Activated T-helper 1 cell treated with anti-CD3 and anti-CD28 coated beads, Interleukin-2, amount 50 U/mL, for 16 hours (primary cell): ENCODE measurements at regions not wholly inside any gene's neighbourhood (a gene's known extent, or its start where the extent isn't known, plus 50 kb on each side); places are given as distances from the start of the nearest gene placed in this dataset.

Experiments used
- DNase-seq, 2 donors: peaks; one replicate each; pipeline ENCODE4 v3.0.0-alpha.2; 2020; ENCODE audit warnings: low read depth in 1 of 2, low spot score in 1 of 2

DNA sequence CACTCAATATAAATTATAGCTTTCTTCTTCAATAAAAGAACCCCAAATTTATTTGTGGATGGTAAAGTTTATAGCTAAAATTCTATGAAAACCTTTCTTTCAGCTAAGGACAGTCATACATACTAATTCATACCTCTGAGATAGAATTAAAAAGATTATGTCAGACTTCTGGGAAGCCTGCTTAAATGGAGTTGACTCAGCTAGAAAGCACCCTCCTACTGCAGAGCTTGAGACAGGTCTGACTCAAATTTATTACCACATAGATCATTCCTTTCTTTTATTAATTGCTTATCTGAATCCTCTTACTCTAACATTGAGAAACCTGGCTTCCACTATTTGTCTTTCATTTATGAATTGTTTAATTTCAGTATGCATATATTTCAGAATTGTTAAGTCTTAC, 1007.0 kb upstream of the LRFN5 start:
- DNase-seq: no peak

DNA sequence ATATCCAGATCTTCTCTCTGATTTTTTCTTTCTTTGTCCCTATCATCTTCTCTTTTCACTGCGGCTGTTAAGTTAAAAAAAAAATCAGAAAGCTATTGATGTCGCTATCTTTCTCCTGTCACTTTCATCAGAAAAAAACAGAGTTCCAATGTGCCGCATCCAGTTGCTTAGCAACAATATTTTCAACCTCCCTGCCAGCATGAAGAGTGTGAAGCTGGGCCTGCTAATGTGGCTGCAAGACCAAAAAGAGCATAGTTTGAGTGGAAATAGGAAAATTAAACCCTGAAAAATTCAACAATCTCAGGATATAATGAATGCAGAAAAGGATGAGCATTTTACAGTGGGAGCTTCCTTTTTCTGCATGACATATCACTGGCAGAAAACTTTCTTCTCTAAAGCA, 1025.4 kb upstream of the LRFN5 start:
- no peak for DNase-seq

- DNase-seq: no peak
Measured at GRCh38 chr14:40576880-40577478, 1029.7 kb upstream of the LRFN5 start.

GRCh38 chr14:40574780-40575179, 1031.9 kb upstream of the LRFN5 start:
- no peak for DNase-seq

DNA sequence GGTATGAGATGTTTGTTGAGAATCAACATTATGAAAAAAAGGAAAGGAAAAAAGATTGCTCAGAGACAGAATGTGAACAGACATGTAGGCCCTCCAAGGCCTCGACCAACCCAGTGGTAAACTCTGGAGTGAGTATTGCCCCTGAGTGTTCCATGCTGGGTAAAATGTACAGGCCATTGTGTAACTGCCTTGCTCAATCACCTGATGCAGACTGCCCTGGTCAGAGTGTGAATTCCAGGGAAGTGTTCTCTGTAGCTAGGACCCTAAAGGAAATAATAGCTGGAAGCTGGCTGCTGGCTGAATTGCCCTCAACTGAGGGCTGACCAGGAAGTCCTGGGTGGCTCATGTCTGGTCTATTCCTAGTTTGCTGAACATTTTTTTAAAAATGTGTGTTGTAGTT, 1081.4 kb upstream of the LRFN5 start:
- DNase-seq: no peak

- DNase-seq: no peak
Measured at GRCh38 chr14:40523123-40523522, 1083.6 kb upstream of the LRFN5 start.

DNA sequence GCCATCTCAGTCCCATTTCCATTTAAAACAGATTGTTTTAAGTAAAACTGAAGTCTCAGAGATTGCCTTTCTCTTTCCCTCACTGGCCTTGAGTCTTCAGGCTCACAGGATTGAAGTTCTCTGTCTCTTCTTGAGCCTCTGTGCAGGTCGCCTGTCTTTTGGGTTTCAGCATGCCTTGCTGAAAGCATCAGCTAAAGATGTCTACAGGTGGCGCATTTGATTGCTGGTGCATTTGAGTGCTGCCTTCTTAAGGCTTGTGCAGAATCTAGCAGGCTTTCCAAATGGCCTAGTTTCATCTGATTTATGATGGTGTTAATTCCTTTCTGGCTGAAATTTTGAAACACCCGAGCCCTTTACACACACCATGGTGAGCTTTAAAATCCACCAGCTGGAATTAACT, 1062.2 kb upstream of the FBXO33 start:
- no peak for DNase-seq

GRCh38 chr14:40487824-40488223, 1055.6 kb upstream of the FBXO33 start:
- no peak for DNase-seq

- DNase-seq: no peak
Measured at GRCh38 chr14:40485688-40486087, 1053.5 kb upstream of the FBXO33 start.

DNA sequence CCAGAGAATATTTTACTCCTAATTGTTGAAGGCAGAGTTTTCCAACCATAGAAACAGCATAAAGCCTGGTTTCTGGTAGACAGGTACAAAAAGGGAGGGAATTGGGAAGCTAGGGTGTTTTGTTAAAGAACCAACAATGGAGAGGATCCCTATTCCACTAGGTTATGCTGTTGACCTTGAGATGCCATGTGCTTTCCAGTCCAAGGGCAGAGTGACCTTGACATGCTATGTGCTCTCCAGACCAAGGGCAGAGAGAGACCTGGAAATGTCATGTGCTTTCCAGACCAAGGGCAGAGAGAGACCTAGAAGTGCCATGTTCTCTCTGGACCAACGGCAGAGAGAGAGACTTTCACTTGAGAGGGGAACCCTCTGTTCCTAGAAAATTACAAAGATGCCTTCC, 1043.8 kb upstream of the FBXO33 start:
- no peak for DNase-seq

GRCh38 chr14:40467969-40468368, 1035.7 kb upstream of the FBXO33 start:
- DNase-seq: no peak

DNA sequence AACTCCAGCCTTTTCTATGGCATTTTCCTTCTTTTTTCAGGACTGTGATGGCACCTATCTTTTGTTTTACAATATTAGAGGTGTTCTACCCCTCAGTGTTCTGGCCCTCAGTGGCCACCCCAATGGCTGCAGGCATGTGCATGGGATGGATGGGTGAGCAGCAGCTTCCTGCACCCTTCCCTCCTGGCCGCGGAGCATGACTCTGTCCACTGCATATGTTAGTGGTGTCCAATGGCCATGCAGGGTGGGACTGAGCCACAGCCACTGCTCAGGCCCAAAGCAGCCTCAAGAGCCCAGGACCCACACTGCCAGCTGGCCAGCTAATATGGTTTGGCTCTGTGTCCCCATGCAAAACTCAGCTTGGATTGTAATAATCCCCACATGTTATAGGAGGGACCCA, 1032.3 kb upstream of the FBXO33 start:
- no peak for DNase-seq

DNA sequence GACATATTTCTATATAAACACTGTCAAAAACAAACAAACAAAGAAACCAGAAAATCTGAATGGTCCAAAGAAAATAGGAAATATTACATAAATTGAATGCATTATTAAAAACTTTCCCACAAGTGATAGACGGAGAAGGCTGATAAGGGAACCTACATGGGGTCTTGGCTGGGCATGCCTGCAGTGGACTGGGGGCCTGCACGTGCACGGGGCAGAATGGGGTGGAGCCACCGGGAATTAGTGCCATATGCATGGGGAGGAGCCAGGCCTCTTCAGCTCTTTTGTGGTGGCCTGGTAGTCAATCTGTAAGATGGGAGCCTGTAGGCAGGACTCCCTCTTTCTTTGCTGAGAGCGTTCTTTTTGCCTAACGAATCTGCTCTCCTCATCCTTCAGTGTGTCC, 1031.7 kb upstream of the FBXO33 start:
- no peak for DNase-seq

DNA sequence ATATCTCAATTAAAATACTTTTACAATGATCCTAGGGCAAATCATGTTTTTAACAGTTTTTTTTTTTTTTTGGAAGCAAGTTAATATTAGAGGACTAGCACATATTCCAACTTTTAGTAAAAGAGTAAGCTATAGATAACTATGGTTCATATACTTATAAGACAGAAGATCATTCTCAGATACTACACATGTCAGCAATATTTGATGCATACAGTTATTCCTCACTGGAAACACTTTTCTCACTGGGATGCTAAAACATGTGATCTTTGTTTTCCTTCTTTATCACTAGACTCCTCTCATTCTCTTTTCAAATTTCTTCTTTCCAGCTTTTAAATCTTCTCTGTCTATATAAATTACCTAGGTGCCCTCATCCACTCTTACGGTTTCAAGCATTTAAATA, 1020.4 kb upstream of the FBXO33 start:
- no peak for DNase-seq

GRCh38 chr14:40447017-40447416, 1014.8 kb upstream of the FBXO33 start:
- no peak for DNase-seq

- DNase-seq: no peak
Measured at GRCh38 chr14:40445020-40445419, 1012.8 kb upstream of the FBXO33 start.

GRCh38 chr14:40436551-40436950, 1004.3 kb upstream of the FBXO33 start:
- no peak for DNase-seq

GRCh38 chr14:40417777-40418401, 985.7 kb upstream of the FBXO33 start:
- no peak for DNase-seq

- DNase-seq: no peak
Measured at GRCh38 chr14:40416565-40416964, 984.3 kb upstream of the FBXO33 start.

- no peak for DNase-seq
Measured at GRCh38 chr14:40414386-40414785, 982.2 kb upstream of the FBXO33 start.

GRCh38 chr14:40413136-40413535, 980.9 kb upstream of the FBXO33 start:
- DNase-seq: no peak

DNA sequence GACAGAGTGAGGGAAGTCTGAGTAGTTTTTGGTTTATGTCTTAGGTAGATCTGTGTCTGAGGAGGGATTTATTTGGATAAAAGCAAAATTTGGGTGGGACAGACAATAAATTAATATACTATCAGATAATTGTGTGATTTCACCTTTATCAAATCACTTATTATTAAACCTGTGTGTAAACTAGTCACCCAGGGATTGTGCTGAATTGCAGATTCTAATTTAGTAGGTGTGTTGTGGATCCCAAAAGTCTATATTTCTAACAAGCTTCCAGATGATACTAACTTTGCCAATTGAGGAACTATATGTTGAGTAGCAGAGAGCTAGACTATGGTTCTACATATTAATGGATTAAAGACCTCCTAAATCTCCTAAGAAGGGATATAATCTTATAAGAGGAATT, 978.5 kb upstream of the FBXO33 start:
- DNase-seq: no peak

- no peak for DNase-seq
Measured at GRCh38 chr14:40402957-40403356, 970.7 kb upstream of the FBXO33 start.
